Fibroblast of the conjunctiva (primary cell): ENCODE measurements at regions not wholly inside any gene's neighbourhood (a gene's known extent, or its start where the extent isn't known, plus 50 kb on each side); places are given as distances from the start of the nearest gene placed in this dataset.
"Not testable (repeated sequence)": the region's sequence is repeated elsewhere in the genome, so short reads cannot be mapped to it uniquely, and the experiment has no call there.

Experiments
- DNase-seq: peaks from one replicate; pipeline ENCODE4 v3.0.0-alpha.2; 2010; ENCODE audit warnings: low read depth

DNA sequence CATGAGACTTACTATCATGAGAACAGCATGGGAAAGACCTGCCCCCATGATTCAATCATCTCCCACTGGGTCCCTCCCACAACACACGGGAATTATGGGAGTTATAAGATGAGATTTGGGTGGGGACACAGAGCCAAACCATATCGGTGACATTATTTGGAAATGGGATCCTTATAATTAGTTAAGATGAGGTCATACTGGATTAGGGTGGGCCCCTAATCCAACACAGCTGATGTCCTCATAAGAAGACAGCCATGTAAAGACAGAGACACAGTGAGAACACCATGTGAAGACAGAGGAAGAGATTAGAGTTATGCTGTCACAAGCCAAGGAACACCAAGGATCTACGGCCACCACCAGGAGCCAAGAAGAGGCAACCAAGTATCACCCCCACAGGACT is 161.7 kb downstream of the SPTSSA start:
- DNase-seq = no peak

DNA sequence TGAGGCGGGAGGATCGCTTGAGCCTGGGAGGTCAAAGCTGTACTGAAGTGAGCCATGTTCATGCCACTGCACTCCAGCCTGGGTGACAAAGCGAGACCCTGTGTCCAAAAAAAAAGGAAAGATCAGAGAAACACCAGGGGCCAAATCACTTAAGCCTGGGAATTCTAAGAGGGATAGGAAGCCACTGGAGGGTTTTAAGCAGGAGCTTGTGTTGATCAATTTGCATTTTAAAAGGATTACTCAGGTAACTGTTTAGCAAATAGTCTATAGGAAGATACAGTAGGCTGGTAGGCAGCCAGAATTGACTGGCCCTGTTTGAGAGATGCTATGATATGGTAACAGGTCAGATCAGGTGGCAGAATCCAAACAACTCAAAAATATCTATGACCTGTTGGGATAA is 162.7 kb downstream of the SPTSSA start:
- no peak for DNase-seq

DNA sequence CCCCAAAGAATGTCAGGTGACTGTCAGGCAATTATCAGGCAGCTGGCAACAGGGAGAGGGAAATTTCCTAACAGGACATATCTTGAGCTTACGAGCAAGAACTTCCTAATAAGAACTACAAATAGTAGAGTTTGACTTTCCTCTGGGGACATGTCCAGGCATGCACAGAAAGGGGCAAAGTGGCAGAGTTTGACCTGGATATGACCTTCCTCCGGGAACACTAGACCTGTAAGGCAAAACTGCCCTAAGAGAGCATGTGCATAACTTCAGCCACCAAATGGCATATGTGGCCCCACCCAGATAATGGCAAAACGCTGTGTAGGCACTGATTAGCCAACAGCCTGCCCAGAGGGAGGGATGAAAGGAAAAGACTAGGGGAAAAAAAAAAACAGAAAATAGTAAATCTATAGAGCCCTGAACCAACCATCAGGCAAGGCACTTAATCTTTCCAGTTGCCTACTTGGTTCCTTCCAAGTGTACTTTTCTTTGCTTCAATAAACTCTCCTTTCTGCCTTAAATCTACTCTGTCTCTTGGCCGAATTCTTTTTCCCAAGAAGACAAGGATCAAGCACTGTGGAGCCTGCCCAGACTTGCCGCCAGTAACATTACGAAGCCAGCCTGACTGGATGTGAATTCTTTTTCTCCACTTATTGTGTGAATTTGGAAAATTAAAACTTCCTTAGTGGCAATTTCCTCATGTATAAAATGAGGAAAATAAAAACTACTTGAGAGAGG is 164.1 kb downstream of the SPTSSA start:
- DNase-seq = no peak

DNA sequence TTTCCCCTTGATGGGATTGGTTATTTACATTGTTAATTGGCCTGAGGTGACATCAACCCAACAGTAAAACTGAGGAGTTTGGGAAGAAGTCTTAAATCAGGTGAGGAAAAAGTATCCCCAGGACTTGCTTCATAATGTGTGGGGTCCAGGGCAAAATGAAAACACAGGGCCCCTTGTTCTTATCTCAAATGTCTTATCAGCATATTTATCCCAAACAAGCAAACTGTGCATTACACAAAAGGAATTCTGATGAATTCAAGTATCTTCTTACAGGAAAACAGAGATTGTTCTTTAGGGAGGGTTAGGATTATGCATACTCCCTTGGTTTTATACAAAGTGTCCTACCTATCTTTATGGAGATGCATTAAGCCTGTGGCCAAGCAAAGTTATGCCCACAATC is 178.4 kb downstream of the SPTSSA start:
- no peak for DNase-seq

- no peak for DNase-seq
Measured at GRCh38 chr14:34277191-34277590, 184.8 kb downstream of the SPTSSA start.

DNA sequence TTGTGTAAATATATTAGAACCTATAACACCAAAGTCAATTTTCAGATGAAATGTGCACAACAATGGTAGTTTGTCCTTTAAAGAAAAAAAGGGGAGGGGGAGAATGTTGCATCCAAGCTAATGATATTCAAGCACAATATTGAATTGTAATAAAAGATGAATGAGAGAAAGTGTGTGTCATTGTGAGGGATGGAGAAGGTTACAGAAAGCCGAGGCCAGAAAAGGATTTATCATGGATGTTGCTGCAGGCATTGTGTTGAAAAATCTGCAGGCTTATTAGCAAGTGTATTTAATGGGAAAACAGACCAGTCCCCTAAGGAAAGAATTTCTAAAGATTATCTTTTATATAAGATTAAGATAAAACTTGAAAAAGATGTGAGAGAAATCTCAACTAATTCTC is 186.5 kb downstream of the SPTSSA start:
- no peak for DNase-seq

DNA sequence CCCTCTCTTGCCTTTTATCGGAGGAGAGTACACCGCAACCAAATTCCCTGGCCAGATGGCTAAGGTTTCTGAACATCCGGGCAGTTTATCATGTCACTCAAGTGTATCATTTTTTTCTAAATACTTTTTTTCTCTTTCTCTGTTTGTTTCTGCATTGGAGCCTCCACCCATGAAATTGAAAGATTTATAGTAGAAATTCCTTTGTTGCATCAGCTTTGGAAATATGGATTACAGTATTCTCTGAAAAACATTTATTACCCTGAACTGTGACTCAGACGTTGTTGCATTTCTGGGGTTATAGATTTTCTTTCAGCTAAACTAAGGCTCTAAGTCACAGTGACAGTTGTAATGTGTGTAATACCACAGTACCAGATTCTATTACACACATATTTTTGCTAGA is 187.0 kb downstream of the SPTSSA start:
- no peak for DNase-seq

GRCh38 chr14:34273716-34274115 is 188.3 kb downstream of the SPTSSA start:
- DNase-seq = not testable (repeated sequence)

- DNase-seq = no peak
Measured at GRCh38 chr14:34270361-34270760, 191.7 kb downstream of the SPTSSA start.

GRCh38 chr14:34266344-34266743 is 195.7 kb downstream of the SPTSSA start:
- no peak for DNase-seq

- DNase-seq = no peak
Measured at GRCh38 chr14:34262127-34262910, 199.7 kb downstream of the SPTSSA start.

DNA sequence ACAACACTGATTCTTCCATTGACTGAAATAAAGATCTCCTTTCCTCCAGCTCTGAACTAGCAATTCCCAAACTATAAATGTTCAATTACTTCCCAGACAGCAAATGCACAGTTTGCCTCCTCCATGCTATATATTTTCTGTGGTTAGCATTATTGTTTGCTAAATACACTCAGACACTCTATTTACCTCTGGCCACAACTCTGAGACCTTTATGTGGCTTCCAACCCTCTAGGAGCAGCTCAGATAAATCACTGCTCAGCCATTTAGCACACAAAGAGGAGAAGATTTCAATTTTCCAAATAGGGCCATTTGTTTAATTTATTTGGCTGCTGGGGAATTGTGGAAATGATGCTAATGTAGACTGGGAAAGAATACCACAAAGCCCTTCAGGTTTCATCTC is 202.0 kb downstream of the SPTSSA start:
- no peak for DNase-seq

DNA sequence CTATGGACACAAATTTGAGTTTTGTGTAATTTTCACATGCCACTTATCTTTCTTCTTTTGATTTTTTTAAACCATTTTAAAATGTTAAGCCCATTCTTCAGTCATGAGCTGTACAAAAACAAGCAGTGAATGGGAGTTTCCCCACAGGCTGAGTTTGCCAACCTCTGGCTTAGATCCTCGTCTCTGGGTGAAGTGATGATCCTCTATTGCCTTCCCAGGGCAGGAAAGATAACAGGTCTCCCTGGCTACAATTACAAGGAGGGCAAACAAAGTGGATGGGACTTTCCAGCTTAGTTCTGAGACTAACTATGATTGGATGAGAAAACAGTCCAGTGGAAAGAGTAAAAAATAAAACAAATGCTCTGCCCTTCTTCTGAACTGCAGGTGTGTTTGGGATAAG is 203.7 kb downstream of the SPTSSA start:
- DNase-seq = no peak

DNA sequence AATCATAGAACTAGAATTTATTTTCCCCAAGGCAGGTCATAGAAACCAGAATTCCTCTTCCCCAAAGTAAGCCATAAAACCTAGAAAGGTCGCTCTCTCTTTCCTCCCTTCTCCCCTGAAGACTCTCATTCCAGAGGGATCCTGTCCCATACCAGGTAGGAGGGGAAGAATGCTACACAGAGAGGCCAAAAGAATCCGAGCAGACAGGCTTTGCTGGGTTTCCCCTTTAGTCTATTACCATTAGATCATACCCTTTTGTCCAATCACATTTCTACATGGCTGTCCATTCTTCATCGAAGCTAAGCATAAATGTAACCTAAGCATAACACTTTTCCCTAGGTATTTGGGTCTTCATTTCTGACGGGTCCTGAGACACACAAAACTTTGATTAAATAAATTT is 204.5 kb downstream of the SPTSSA start:
- no peak for DNase-seq

DNA sequence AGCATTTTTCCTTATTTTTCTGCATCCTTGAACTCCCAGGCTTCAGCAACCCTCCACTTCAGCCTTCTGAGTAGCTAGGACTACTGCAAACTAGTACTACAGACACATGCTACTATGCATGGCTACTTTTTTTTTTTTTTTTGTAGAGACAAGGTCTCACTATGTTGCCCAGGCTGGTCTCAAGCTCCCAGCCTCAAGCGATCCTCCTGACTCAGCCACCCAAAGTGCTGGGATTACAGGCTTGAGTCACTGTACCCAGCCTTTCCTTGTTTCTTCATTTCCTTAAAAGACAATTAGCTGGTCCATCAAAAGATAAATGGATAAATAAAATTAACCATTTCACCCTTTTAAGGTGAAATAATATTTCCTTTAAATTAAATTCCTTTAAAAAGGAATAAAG is 205.8 kb downstream of the SPTSSA start:
- no peak for DNase-seq

GRCh38 chr14:34254571-34254970 is 207.5 kb downstream of the SPTSSA start:
- no peak for DNase-seq

DNA sequence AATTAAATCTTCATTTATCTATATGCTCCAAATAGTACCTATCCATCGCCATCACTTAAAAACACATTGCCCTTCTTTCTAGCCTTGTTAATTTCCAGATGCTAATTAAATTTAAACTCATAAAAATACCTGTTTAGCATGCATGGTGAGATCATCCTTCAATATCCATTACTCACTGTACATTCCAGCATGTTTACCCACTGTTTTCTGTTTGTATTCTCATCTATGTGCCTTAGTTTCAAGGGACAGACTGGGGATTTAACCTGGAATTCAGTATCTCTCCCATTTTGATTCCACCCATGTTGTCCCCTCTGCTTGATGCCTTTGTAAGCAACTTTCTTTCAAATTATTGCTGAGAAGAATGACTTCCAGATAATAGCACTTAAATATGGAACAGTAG is 208.0 kb downstream of the SPTSSA start:
- no peak for DNase-seq

DNA sequence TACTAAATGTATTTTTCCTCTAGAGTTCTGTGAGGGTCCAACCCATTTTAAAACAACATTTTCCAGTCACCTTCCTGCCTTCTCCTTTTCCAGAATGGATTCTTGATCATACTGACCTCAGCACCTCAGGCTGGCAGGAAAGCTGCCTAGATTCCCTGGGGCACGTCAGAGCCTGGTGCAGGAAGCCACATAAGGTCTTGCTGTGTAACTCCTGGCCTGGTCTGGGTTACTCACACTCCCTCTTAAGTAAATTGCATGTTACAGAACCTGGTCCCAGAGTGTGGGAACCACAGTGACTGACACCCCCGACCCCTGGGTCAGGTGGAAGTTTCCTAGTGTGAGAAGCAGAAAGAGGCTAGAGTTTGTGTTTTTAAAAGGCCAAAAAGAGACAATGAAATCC is 209.8 kb downstream of the SPTSSA start:
- no peak for DNase-seq

DNA sequence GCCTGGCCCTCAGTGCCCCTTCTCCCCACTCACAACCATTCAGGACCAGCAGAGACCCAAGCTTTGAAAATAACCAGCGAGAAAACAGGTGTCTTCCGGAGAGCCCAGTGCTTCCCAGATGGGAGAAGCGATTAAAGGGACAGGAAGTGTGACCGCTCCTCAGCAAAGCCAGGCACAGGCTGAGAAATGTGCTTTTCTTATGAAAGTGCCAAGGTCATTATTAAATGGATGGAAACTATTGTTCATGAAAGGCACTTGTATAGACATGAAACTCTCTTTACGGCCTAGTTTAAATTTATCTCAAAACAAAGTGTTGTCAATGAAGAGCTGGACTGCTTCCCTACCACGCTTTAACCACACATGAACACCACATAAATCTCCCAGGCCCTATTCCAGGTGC is 210.4 kb downstream of the SPTSSA start:
- no peak for DNase-seq

DNA sequence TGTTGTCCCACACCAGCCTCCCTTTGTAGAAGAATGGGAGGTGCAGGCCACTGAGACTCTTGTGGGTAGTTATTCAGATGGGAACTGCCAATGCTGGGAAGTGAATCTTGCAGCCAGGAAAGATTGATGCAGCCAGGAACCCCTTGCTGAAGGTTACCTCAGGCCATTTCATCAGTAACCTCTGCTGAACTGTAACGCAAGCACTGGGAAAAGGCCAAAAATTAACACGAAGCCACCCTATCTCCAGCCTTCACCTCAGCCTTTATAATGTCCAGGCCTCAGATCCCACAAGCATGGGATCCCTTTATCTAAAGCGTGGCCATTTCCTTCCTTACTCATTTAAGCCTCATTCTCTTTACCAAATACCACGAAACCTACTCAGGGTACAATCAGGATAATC is 211.1 kb downstream of the SPTSSA start:
- DNase-seq = no peak

- DNase-seq = no peak
Measured at GRCh38 chr14:34247605-34248004, 214.4 kb downstream of the SPTSSA start.

- DNase-seq = no peak
Measured at GRCh38 chr14:34246206-34246605, 215.8 kb downstream of the SPTSSA start.

DNA sequence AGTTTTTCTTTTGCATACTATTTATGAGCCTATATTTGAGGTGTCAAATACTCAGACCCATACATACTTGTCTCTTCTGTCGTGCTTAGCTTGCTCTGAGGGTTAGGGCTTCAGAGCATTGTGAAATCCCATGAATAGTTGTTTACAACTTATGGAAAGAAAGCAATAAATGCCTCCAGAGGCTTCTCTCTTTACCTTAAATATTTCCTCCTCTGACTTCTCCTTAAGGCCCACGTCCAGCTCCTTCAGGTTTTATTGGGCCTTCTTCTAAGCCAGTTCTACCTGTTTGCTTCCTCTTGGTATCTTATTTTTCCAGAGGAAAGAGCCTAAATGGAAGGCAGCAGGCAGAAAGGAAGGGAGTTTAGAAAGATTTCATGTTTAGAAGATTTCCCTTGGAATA is 218.6 kb downstream of the SPTSSA start:
- no peak for DNase-seq

- DNase-seq = no peak
Measured at GRCh38 chr14:34243001-34243400, 219.0 kb downstream of the SPTSSA start.
